Neuron (in vitro differentiated cells): ENCODE measurements at regions not wholly inside any gene's neighbourhood (a gene's known extent, or its start where the extent isn't known, plus 50 kb on each side); places are given as distances from the start of the nearest gene placed in this dataset.
A peak's percentile ranks its signal among the peaks of the same experiment; 100 is the strongest.
"Not testable (repeated sequence)": the region's sequence is repeated elsewhere in the genome, so short reads cannot be mapped to it uniquely, and the experiment has no call there.

Experiments
- H2AFZ ChIP-seq: one replicate; pipeline ENCODE4 v1.6.1; 2013; ENCODE audit warnings: low read depth, mild to moderate bottlenecking, inconsistent platforms, low read length, moderate library complexity
- H3K27me3 ChIP-seq: one replicate; pipeline ENCODE4 v1.6.1; 2013; ENCODE audit warnings: low read length; ENCODE audit not compliant: insufficient read depth
- H3K36me3 ChIP-seq: one replicate; pipeline ENCODE4 v1.6.1; 2013; ENCODE audit warnings: low read length; ENCODE audit not compliant: insufficient read depth
- H3K4me1 ChIP-seq: one replicate; pipeline ENCODE4 v1.6.1; 2013; ENCODE audit warnings: low read length; ENCODE audit not compliant: insufficient read depth
- H3K4me3 ChIP-seq: 2 replicates; pipeline ENCODE4 v1.5.1; 2013; ENCODE audit warnings: mild to moderate bottlenecking, low read length, moderate library complexity
- H3K9me3 ChIP-seq: one replicate; pipeline ENCODE4 v1.6.1; 2013; ENCODE audit warnings: low read length

GRCh38 chr13:50544211-50544610, 299.3 kb downstream of the DLEU7 start:
- Histone ChIP-seq H3K27me3 (no peaks in the 10 kb centered on the region), H3K36me3 (no peaks in the 10 kb centered on the region), H2AFZ (peak overlapping the region; percentile 63), H3K4me1 (peaks cover 13% of the 10 kb centered on the region), H3K4me3 (no peak overlapping the region), H3K9me3 (no peaks in the 10 kb centered on the region)

DNA sequence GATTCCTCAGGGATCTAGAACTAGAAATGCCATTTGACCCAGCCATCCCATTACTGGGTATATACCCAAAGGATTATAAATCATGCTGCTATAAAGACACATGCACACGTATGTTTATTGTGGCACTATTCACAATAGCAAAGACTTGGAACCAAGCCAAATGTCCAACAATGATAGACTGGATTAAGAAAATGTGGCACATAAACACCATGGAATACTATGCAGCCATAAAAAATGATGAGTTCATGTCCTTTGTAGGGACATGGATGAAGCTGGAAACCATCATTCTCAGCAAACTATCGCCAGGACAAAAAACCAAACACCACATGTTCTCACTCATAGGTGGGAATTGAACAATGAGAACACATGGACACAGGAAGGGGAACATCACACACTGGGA, 296.3 kb downstream of the DLEU7 start:
- peaks cover 16% of the 10 kb centered on the region for H3K4me1 ChIP-seq
- H3K9me3 ChIP-seq, H3K27me3 ChIP-seq, H3K36me3 ChIP-seq, H3K4me3 ChIP-seq, H2AFZ ChIP-seq: not testable (repeated sequence)

- no peak overlapping the region for H2AFZ ChIP-seq
- H3K4me3 ChIP-seq, result no peak overlapping the region
- no peaks in the 10 kb centered on the region for H3K36me3 ChIP-seq
- peaks cover 10% of the 10 kb centered on the region for H3K4me1 ChIP-seq
- H3K27me3 ChIP-seq, result no peaks in the 10 kb centered on the region
- no peaks in the 10 kb centered on the region for H3K9me3 ChIP-seq
These were observed 294.9 kb downstream of the DLEU7 start for GRCh38 chr13:50548586-50548985.

- peaks cover 3% of the 10 kb centered on the region for H3K4me1 ChIP-seq
- H3K36me3 ChIP-seq, result no peaks in the 10 kb centered on the region
- no peaks in the 10 kb centered on the region for H3K27me3 ChIP-seq
- no peaks in the 10 kb centered on the region for H3K9me3 ChIP-seq
- H3K4me3 ChIP-seq, result no peak overlapping the region
- no peak overlapping the region for H2AFZ ChIP-seq
These were observed 294.1 kb downstream of the DLEU7 start for GRCh38 chr13:50549221-50549942.

DNA sequence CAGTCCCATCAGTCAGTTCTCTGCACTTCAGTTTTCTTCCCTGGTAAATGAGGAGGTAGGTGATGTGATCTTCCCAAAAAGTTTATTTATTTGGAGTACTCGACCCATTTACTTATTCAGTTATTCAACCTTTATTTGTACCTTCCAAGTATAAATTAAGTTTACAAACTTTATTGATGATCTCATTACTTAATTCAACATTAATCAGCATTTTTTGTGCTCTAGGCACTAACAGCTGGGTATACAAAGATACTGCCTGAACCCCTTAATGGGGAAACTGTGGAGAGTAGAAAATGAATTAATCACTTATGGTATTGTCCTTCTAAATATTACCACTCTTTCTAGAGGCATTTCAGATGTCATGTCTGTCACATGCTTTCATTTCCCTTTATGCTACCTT, 293.3 kb downstream of the DLEU7 start:
- Histone ChIP-seq H3K9me3 (no peaks in the 10 kb centered on the region), H2AFZ (no peak overlapping the region), H3K27me3 (no peaks in the 10 kb centered on the region), H3K4me1 (peaks cover 3% of the 10 kb centered on the region), H3K4me3 (no peak overlapping the region), H3K36me3 (no peaks in the 10 kb centered on the region)

GRCh38 chr13:50552424-50552966, 291.0 kb downstream of the DLEU7 start:
- H3K4me1 ChIP-seq, result peaks cover 3% of the 10 kb centered on the region
- H3K36me3 ChIP-seq, result no peaks in the 10 kb centered on the region
- no peaks in the 10 kb centered on the region for H3K9me3 ChIP-seq
- no peaks in the 10 kb centered on the region for H3K27me3 ChIP-seq
- no peak overlapping the region for H2AFZ ChIP-seq
- no peak overlapping the region for H3K4me3 ChIP-seq

- no peaks in the 10 kb centered on the region for H3K9me3 ChIP-seq
- no peak overlapping the region for H3K4me3 ChIP-seq
- H3K4me1 ChIP-seq, result no peaks in the 10 kb centered on the region
- no peak overlapping the region for H2AFZ ChIP-seq
- no peaks in the 10 kb centered on the region for H3K36me3 ChIP-seq
- no peaks in the 10 kb centered on the region for H3K27me3 ChIP-seq
These were observed 281.8 kb downstream of the DLEU7 start for GRCh38 chr13:50561739-50562138.

DNA sequence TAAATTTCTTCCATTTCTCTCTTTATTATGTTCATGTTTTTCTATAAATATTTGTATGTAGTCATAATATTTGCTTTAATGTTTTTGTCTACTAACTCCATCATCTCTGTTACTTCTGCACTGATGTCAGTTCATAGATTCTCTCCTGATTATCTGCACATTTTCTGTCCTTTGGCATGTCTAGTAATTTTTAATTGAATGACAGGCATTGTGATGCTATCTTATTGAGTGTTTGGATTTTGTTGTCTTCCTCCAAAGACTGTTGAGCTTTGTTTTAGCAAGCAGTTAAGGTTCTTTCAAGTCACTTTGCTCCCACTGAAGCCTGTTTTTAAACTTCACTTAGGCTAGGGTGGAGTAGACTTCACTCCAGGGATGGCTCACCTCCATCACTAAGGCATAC, 276.8 kb downstream of the DLEU7 start:
- Histone ChIP-seq H3K4me1 (no peaks in the 10 kb centered on the region), H3K9me3 (no peaks in the 10 kb centered on the region), H3K4me3 (no peak overlapping the region)

DNA sequence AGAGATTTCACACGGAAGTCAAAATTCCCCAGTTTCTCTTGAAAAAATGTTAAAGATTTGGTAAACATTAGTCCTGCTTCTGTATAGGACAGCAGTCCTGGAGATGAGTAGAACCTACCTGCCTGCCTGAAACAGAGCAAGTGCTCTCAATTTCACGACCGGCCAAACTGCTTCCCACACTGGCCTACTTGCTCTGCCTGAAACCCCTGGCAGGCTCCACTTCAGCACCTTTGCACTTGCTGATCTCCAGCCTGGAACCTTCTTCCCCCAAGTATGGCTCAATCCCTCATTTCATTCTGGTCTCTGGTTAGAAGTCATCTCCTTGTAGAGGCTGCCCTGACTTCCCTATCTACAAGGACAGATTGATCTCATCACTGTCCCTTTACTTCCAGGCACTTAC, 271.4 kb downstream of the DLEU7 start:
- no peaks in the 10 kb centered on the region for H3K36me3 ChIP-seq
- no peak overlapping the region for H3K4me3 ChIP-seq
- no peaks in the 10 kb centered on the region for H3K27me3 ChIP-seq
- no peaks in the 10 kb centered on the region for H3K9me3 ChIP-seq
- H3K4me1 ChIP-seq, result no peaks in the 10 kb centered on the region
- H2AFZ ChIP-seq, result no peak overlapping the region

More for the DNA sequence above, 276.8 kb downstream of the DLEU7 start:
- Histone ChIP-seq H2AFZ (no peak overlapping the region), H3K36me3 (no peaks in the 10 kb centered on the region), H3K27me3 (no peaks in the 10 kb centered on the region)

DNA sequence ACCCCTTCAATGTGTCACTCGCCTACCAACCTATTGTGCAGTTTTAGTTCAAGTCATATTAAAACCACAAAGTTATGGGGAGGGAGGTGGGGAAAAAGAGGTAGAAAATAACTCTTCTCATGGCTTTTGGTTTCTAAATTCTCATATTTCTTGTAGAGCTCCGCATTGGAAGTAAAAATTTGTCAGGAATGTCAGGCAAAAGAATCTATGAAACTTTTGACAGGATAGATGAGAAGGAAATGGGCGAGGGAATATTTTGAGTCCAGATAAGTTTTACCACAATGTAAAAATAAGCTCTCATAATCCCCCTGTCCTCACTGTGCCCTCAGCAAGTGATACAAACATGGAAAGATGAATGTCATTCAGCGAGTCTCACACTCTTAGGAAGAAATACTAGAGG, 270.4 kb downstream of the DLEU7 start:
- Histone ChIP-seq H3K27me3 (no peaks in the 10 kb centered on the region), H3K36me3 (no peaks in the 10 kb centered on the region), H3K9me3 (no peaks in the 10 kb centered on the region), H3K4me3 (no peak overlapping the region), H3K4me1 (no peaks in the 10 kb centered on the region), H2AFZ (no peak overlapping the region)

DNA sequence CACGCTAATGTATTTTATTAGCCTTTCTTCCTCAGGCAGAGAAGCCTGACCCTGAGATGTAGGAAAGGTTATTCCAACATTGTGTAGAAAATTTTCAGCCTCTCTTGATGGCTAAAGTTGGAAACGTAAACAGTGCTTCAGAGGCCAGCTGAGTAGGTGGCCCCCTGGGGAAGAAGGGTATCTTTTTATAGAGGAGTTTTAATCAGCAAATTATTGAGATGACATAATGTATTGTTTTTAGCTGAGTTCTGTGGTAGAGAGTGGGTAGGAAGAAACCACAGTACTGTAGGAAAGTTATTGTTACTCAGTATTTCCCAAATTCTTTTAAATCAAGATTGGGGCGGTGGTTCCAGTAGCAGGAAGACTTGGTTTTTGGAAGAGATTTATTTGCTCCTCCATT, 268.8 kb downstream of the DLEU7 start:
- Histone ChIP-seq H2AFZ (no peak overlapping the region), H3K4me1 (peaks cover 3% of the 10 kb centered on the region)

DNA sequence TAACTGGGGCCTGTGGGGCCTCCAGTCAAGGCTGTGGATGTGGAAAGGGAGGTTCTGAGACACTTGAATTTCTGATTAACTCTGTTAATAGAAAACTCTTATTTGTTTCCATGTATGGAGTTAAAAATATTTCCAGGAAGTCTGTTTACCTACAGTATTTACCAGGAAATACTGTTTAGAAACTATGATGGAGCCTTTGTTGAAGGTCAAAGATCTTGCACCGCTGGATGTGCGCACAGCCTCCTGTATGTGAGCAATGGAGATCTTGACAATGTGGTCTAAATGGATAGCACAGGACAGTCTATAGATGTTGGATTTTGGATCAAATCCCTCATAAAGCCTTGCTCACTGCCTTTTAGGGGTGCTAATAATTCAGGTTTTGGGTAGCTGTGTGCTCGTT, 268.4 kb downstream of the DLEU7 start:
- Histone ChIP-seq H2AFZ (no peak overlapping the region), H3K9me3 (no peaks in the 10 kb centered on the region), H3K4me1 (peaks cover 3% of the 10 kb centered on the region), H3K36me3 (no peaks in the 10 kb centered on the region), H3K4me3 (no peak overlapping the region), H3K27me3 (no peaks in the 10 kb centered on the region)

More for the DNA sequence above, 268.8 kb downstream of the DLEU7 start:
- Histone ChIP-seq H3K36me3 (no peaks in the 10 kb centered on the region), H3K27me3 (no peaks in the 10 kb centered on the region), H3K4me3 (no peak overlapping the region), H3K9me3 (no peaks in the 10 kb centered on the region)

DNA sequence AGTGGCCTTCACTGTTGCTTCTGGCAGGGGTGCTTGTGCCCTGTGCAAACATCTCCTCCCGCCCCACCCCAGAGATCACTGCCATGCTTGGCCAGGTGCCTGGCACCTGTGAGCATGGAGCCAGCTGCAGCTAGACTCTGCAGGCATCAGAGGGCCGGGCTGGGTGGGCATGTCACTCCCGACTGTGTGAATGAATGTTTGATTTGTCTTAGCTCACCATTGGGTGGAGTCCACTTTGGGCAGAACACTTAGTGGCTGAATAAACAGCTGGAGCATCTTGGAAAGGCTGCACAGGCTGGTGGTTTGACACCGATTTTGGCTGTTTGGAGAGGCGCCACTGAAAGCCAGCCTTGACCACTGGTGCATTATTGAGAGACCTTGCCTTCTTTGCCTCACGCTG, 267.3 kb downstream of the DLEU7 start:
- H2AFZ ChIP-seq, result no peak overlapping the region
- no peaks in the 10 kb centered on the region for H3K9me3 ChIP-seq
- H3K36me3 ChIP-seq, result no peaks in the 10 kb centered on the region
- no peak overlapping the region for H3K4me3 ChIP-seq
- H3K4me1 ChIP-seq, result peaks cover 3% of the 10 kb centered on the region
- no peaks in the 10 kb centered on the region for H3K27me3 ChIP-seq

DNA sequence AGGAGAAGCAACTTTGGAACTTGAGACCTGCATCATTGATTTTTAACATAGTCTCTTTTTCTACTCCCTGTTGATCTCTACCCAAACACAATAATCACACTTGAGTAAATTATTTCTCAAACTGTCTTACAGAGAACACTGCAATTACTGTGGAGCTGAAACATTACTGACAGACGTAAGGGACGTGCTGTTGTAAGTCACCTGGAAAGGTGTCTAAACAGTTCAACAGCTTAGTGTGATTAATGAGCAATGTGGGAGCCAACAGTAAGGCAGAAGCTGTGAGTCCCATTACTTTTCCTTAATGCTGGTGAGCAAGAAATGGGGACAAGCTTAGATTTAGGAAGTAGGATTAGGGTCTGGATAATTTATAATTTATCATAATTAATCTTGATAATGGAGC, 265.7 kb downstream of the DLEU7 start:
- Histone ChIP-seq H3K36me3 (no peaks in the 10 kb centered on the region), H2AFZ (no peak overlapping the region), H3K9me3 (no peaks in the 10 kb centered on the region), H3K4me3 (no peak overlapping the region), H3K4me1 (peaks cover 3% of the 10 kb centered on the region), H3K27me3 (no peaks in the 10 kb centered on the region)
